K562 (cell line): ENCODE measurements at regions not wholly inside any gene's neighbourhood (a gene's known extent, or its start where the extent isn't known, plus 50 kb on each side); places are given as distances from the start of the nearest gene placed in this dataset.

Experiments used
- ATAC-seq: fragments of 200-7000 bp; cut with Tn5 transposase; 3 replicates; pipeline ENCODE4 v1.9.1; 2020; ENCODE audit warnings: moderate library complexity
- BruUV-seq: library from RNA; stranded (reverse); fragments of 400-500 nt; replicated peaks from 2 replicates; lab custom pipeline; 2021; lab: Mats Ljungman, UMichigan
- CTCF ChIA-PET: fragments of 300-600 bp; formaldehyde crosslinking; extraction: SDS; loops from one replicate; lab custom pipeline; 2021; ENCODE audit warnings: low intra/inter-chr PET ratio; lab: Yijun Ruan, JAX
- POLR2A ChIA-PET: fragments of 300-600, 350-650 bp; sonication (Branson Sonifier 250); formaldehyde crosslinking; extraction: SDS; loops from one replicate; lab custom pipeline; 2021; ENCODE audit warnings: antibody characterized with exemption, inconsistent platforms; lab: Yijun Ruan, JAX
- DNase-seq, 4 experiments: peaks; one replicate each; pipeline versions ENCODE4 v3.0.0 to v3.0.0-alpha.2; 2011 to 2018; ENCODE audit warnings: low spot score in 3 of 4, mixed read lengths in 3 of 4; ENCODE audit errors: extremely low read depth in 1 of 4
- FAIRE-seq: peaks from 2 replicates; lab custom pipeline; 2011; peaks lifted over from hg19 to GRCh38; lab: Jason Lieb, UNC
- H2AFZ ChIP-seq: 2 replicates; pipeline ENCODE4 v1.6.0; 2011; ENCODE audit warnings: low read depth, low read length, control low read depth, inconsistent platforms
- H3K27ac ChIP-seq: fragments of 200-600 bp; 3 replicates; pipeline ENCODE4 v1.8.0; 2011; ENCODE audit warnings: low read depth, mild to moderate bottlenecking, control low read depth, inconsistent platforms, low read length, moderate library complexity, mixed read lengths; ENCODE audit errors: extremely low read depth
- H3K27me3 ChIP-seq, 2 experiments: fragments of 300-600 bp in 1 of 2; 2 replicates in 1 of 2; 3 replicates in 1 of 2; pipeline versions ENCODE4 v1.6.0 to v1.8.0; 2011; ENCODE audit warnings: inconsistent platforms in 2 of 2, low read length in 2 of 2, mild to moderate bottlenecking in 1 of 2, mixed read lengths in 1 of 2, moderate library complexity in 1 of 2; ENCODE audit not compliant: control insufficient read depth in 2 of 2, insufficient read depth in 2 of 2
- H3K36me3 ChIP-seq: fragments of 300-600 bp; 3 replicates; pipeline ENCODE4 v1.8.0; 2011; ENCODE audit warnings: mild to moderate bottlenecking, low read length, inconsistent platforms; ENCODE audit not compliant: control insufficient read depth, insufficient read depth
- H3K4me1 ChIP-seq, 2 experiments: fragments of 200-600 bp in 1 of 2; replicated peaks in 1 of 2; 2 replicates in 1 of 2; 3 replicates in 1 of 2; pipeline versions ENCODE4 v1.5.1 to v1.8.0; 2011; ENCODE audit warnings: inconsistent platforms in 2 of 2, low read length in 2 of 2, mild to moderate bottlenecking in 1 of 2, mixed read lengths in 1 of 2, moderate library complexity in 1 of 2; ENCODE audit not compliant: control insufficient read depth in 2 of 2, insufficient read depth in 2 of 2
- H3K4me2 ChIP-seq: 2 replicates; pipeline ENCODE4 v1.6.1; 2011; ENCODE audit warnings: low read length, control low read depth, inconsistent platforms, mixed read lengths; ENCODE audit not compliant: insufficient read depth
- H3K4me3 ChIP-seq: fragments of 200-600 bp; sonication (generic), shearing (Covaris generic); 2 replicates; pipeline ENCODE4 v1.5.1; 2016; ENCODE audit warnings: control low read depth, inconsistent platforms
- H3K79me2 ChIP-seq: fragments of 200-600 bp; 3 replicates; pipeline ENCODE4 v1.8.0; 2011; ENCODE audit warnings: low read length, inconsistent platforms; ENCODE audit not compliant: control insufficient read depth, insufficient read depth
- H3K9ac ChIP-seq, 2 experiments: 2 replicates each; pipeline versions ENCODE4 v1.6.0 to v1.6.1; 2011; ENCODE audit warnings: low read depth in 2 of 2, low read length in 2 of 2, control low read depth in 1 of 2, inconsistent platforms in 1 of 2, mild to moderate bottlenecking in 1 of 2, mixed read lengths in 1 of 2; ENCODE audit not compliant: insufficient read depth in 1 of 2
- H3K9me1 ChIP-seq: one replicate; pipeline ENCODE4 v1.6.0; 2011; ENCODE audit warnings: inconsistent platforms, mild to moderate bottlenecking, low read length, moderate library complexity; ENCODE audit not compliant: control insufficient read depth, insufficient read depth
- H3K9me3 ChIP-seq: replicated peaks from 2 replicates; pipeline ENCODE4 v1.5.1; 2011; ENCODE audit warnings: low read depth, low read length, inconsistent platforms; ENCODE audit not compliant: control insufficient read depth, insufficient read depth
- H4K20me1 ChIP-seq: replicated peaks from 2 replicates; pipeline ENCODE4 v1.6.1; 2011; ENCODE audit warnings: low read length, inconsistent platforms, mixed read lengths; ENCODE audit not compliant: control insufficient read depth, insufficient read depth
- BCOR ChIP-seq: fragments of 450-650 bp; IDR thresholded peaks from 2 replicates; pipeline ENCODE4 v1.6.1; 2016
- BRCA1 ChIP-seq, 2 experiments: fragments of 450-650 bp in 1 of 2; sonication (generic) in 1 of 2; formaldehyde crosslinking in 1 of 2; IDR thresholded peaks; 2 replicates each; pipeline versions ENCODE4 v1.5.0 to v1.6.1; 2017 to 2020; ENCODE audit warnings: mild to moderate bottlenecking in 1 of 2, missing genetic modification reagents in 1 of 2
- COPS2 ChIP-seq: fragments of 450-650 bp; conservative IDR thresholded peaks from 2 replicates; pipeline ENCODE4 v1.6.1; 2016; ENCODE audit warnings: mild to moderate bottlenecking, moderate library complexity
- DNMT1 ChIP-seq: fragments of 450-650 bp; IDR thresholded peaks from 2 replicates; pipeline ENCODE4 v1.6.1; 2016; ENCODE audit warnings: antibody characterized with exemption, mild to moderate bottlenecking
- HOXB6 ChIP-seq: fragments of 250-450 bp; sonication (Bioruptor Pico); IDR thresholded peaks from 2 replicates; pipeline ENCODE4 v1.5.1; 2022; ENCODE audit warnings: mild to moderate bottlenecking, borderline replicate concordance
- IFI16 ChIP-seq: fragments of 250-450 bp; sonication (Bioruptor Pico); IDR thresholded peaks from 2 replicates; pipeline ENCODE4 v2.1.2; 2022; ENCODE audit warnings: mild to moderate bottlenecking, inconsistent platforms
- LEF1 ChIP-seq: fragments of 450-650 bp; IDR thresholded peaks from 2 replicates; pipeline ENCODE4 v1.6.1; 2016; ENCODE audit warnings: mild to moderate bottlenecking
- PPARD ChIP-seq: fragments of 250-450 bp; sonication (Bioruptor Pico); IDR thresholded peaks from 2 replicates; pipeline ENCODE4 v1.8.0; 2022; ENCODE audit warnings: inconsistent platforms, mild to moderate bottlenecking, moderate library complexity
- SMAD4 ChIP-seq: fragments of 250-450 bp; sonication (Bioruptor Pico); conservative IDR thresholded peaks from 2 replicates; pipeline ENCODE4 v1.8.0; 2021; ENCODE audit warnings: inconsistent platforms, mild to moderate bottlenecking, moderate library complexity
- ZFP36 ChIP-seq: fragments of 150-350 bp; IDR thresholded peaks from 2 replicates; pipeline ENCODE4 v1.6.1; 2018; ENCODE audit warnings: low read length, low read depth; ENCODE audit not compliant: partially characterized antibody
- ZNF785 ChIP-seq: fragments of 250-450 bp; sonication (Bioruptor Pico); IDR thresholded peaks from 2 replicates; pipeline ENCODE4 v1.4.0; 2020; ENCODE audit warnings: mild to moderate bottlenecking
- WGBS: fragments of 100-300 bp; shearing (Covaris generic); methylation state at CpG from one replicate; pipeline ENCODE4 v1.1.6; 2016; ENCODE audit warnings: low coverage, mixed read lengths; ENCODE audit not compliant: insufficient coverage; ENCODE audit errors: missing lambda C conversion rate; 5-methylcytosine and 5-hydroxymethylcytosine counted together
- in situ Hi-C: fragments of 300-500 bp; cut with MboI; formaldehyde crosslinking; loops from 4 replicates; pipeline ENCODE4 v1.15.0; 2018; ENCODE audit warnings: inconsistent platforms, mixed read lengths
- intact Hi-C: fragments of 100-400 bp; cut with micrococcal nuclease; formaldehyde crosslinking; loops from 2 replicates; pipeline ENCODE4 v1.14.2; 2022
- TF ChIP-seq, protein P1 (sequence below): fragments of 450-650 bp; IDR thresholded peaks from 2 replicates; pipeline ENCODE4 v1.6.1; 2018; ENCODE audit warnings: mild to moderate bottlenecking, low read depth; ENCODE audit not compliant: partially characterized antibody
- TF ChIP-seq, protein P2 (sequence below): fragments of 250-450 bp; sonication (Bioruptor Pico); IDR thresholded peaks from 2 replicates; pipeline ENCODE4 v1.4.0; 2020; ENCODE audit warnings: mild to moderate bottlenecking

DNA sequence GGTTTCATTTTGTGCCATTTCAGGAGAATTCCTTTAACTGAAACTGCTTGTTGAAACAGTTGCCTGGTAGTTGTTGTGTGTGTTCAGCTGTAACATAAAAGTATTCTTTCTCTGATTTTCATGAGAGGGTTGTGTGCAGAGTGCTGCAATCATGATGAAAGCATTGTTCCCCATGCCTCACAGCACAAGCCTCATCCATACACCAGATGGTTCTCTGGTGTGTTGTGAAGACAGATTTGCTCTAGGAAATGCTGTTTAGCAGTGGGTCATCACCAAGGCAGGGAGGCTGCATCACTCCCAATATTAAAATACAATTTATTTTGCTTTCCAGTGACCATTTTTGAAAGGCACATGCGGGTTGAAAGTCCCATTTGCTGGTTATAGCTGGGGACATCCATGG is 404.4 kb downstream of the AACS start:
- Histone ChIP-seq H4K20me1 (no peaks in the 10 kb centered on the region; the same call in 1 of the 2 replicates), H3K9ac (no peak overlapping the region), H3K4me2 (no peak overlapping the region), H2AFZ (no peak overlapping the region), H3K36me3 (no peaks in the 10 kb centered on the region), H3K4me3 (no peak overlapping the region), H3K4me1 (no peaks in the 10 kb centered on the region), H3K9me1 (no peaks in the 10 kb centered on the region), H3K9me3 (no peaks in the 10 kb centered on the region), H3K79me2 (no peaks in the 10 kb centered on the region), H3K27ac (no peak overlapping the region), H3K27me3 (no peaks in the 10 kb centered on the region)
- intact Hi-C loops (no loop called here), in situ Hi-C loops (no loop called here)
- ChIA-PET CTCF (no interaction called here), POLR2A (no interaction called here)
- WGBS, result 0% methylated on average over 1 of the region's 1 CpG
- no peak for TF ChIP-seq BCOR
- no peak for TF ChIP-seq LEF1
- TF ChIP-seq DNMT1, result no peak
- TF ChIP-seq ZNF785 (CRISPR knock-in tag), result no peak
- BruUV-seq, result no TSS peak
- ATAC-seq (no peak), DNase-seq (no peak), FAIRE-seq (no peak)

DNA sequence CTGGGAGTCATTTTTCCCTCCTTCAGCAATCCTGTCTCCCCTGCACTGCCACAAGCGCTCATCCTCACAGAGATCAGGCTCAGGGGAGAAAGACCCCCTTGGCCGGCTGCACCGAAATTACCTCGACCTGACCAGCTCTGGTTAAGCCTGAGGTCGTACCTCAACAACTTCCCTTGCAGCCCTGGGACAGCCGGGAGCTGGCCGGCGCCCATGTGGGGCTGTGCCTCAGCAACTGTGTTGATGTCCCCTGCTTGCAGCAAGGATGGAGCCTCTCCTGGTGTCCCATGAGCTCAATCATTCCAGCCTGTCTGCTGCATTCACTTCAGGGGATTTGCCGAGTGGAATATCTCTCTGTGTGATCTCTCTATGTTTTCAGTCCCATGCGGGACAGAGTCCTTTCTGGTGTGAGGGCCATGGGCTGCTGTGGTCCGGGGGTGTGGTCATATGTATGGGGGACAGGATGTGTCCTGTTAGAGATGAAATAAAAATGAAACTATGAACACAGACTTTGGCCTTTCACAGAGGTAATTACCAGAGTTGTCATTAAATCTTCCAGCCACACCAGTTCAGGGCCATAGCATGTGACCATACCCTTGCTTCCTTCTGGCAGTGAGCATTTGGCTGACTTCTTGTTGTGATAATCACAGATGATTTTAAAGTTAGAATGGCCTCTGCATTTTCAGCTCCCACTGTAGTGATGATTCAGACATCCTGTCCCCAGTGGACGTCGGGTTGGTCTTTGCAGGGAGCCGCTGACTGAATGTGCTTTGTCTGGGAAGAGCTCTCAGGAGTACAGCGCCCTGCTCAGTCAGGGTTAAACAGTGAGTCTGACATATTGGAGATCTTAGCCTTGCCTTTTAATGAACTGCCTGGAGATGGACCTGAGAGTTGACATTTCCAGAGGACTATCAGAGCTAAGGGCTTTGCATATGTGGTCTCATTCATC is 405.9 kb downstream of the AACS start:
- intact Hi-C loops (no loop called here), in situ Hi-C loops (no loop called here)
- Histone ChIP-seq H4K20me1 (no peaks in the 10 kb centered on the region; the same call in 1 of the 2 replicates), H3K27ac (no peak overlapping the region), H3K79me2 (no peaks in the 10 kb centered on the region), H2AFZ (no peak overlapping the region), H3K9me3 (no peaks in the 10 kb centered on the region), H3K9me1 (no peaks in the 10 kb centered on the region), H3K27me3 (no peaks in the 10 kb centered on the region), H3K4me2 (no peak overlapping the region), H3K36me3 (no peaks in the 10 kb centered on the region), H3K4me1 (no peaks in the 10 kb centered on the region), H3K9ac (no peak overlapping the region), H3K4me3 (no peak overlapping the region)
- TF ChIP-seq, protein P1, sequence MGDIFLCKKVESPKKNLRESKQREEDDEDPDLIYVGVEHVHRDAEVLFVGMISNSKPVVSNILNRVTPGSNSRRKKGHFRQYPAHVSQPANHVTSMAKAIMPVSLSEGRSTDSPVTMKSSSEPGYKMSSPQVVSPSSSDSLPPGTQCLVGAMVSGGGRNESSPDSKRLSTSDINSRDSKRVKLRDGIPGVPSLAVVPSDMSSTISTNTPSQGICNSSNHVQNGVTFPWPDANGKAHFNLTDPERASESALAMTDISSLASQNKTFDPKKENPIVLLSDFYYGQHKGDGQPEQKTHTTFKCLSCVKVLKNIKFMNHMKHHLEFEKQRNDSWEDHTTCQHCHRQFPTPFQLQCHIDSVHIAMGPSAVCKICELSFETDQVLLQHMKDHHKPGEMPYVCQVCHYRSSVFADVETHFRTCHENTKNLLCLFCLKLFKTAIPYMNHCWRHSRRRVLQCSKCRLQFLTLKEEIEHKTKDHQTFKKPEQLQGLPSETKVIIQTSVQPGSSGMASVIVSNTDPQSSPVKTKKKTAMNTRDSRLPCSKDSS, result no peak
- TF ChIP-seq BRCA1 (IDR thresholded peaks at IDR 0.05) (no peak), BRCA1 (CRISPR knock-in tag; IDR thresholded peaks at IDR 0.05) (no peak), PPARD (CRISPR knock-in tag) (no peak), IFI16 (no peak), COPS2 (no peak), SMAD4 (CRISPR knock-in tag) (no peak), HOXB6 (CRISPR knock-in tag) (no peak), ZFP36 (no peak)
- TF ChIP-seq, protein P2, sequence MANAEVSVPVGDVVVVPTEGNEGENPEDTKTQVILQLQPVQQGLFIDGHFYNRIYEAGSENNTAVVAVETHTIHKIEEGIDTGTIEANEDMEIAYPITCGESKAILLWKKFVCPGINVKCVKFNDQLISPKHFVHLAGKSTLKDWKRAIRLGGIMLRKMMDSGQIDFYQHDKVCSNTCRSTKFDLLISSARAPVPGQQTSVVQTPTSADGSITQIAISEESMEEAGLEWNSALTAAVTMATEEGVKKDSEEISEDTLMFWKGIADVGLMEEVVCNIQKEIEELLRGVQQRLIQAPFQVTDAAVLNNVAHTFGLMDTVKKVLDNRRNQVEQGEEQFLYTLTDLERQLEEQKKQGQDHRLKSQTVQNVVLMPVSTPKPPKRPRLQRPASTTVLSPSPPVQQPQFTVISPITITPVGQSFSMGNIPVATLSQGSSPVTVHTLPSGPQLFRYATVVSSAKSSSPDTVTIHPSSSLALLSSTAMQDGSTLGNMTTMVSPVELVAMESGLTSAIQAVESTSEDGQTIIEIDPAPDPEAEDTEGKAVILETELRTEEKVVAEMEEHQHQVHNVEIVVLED (CRISPR knock-in tag), result no peak
- FAIRE-seq, result no peak
- 2% methylated on average over 15 of the region's 15 CpGs for WGBS
- CTCF ChIA-PET, result no interaction called here
- ATAC-seq, result no peak
- POLR2A ChIA-PET, result interaction anchor here (0.6 kb wide), 1 partner anchor 144 kb away, joined by 3 read pairs; no protein-coding TSS in a partner anchor
- no TSS peak for BruUV-seq
- DNase-seq, result no peak
